Pancreas (tissue), 10 donors: ENCODE measurements at regions not wholly inside any gene's neighbourhood (a gene's known extent, or its start where the extent isn't known, plus 50 kb on each side); places are given as distances from the start of the nearest gene placed in this dataset.

ENCODE experiments used
- ATAC-seq, 4 donors: fragments of 200-7000 bp; cut with Tn5 transposase; one replicate each; pipeline versions ENCODE4 v1.8.0 to v1.9.1; 2020; ENCODE audit warnings: mild to moderate bottlenecking in 4 of 4, moderate library complexity in 4 of 4
- DNase-seq, 6 donors: peaks; one replicate each; pipeline ENCODE4 v3.0.0-alpha.2; 2020
- FAIRE-seq: peaks from 2 replicates; lab custom pipeline; 2012; peaks lifted over from hg19 to GRCh38; lab: Jason Lieb, UNC
- H3K27ac ChIP-seq, 4 donors: fragments of 200-600 bp; sonication (generic); 1 replicate in 3 of 4; 2 replicates in 1 of 4; pipeline versions ENCODE4 v1.5.0 to v1.8.0; 2020
- H3K27me3 ChIP-seq, 4 donors: fragments of 200-600 bp; one replicate each; pipeline ENCODE4 v1.8.0; 2021
- H3K36me3 ChIP-seq, 3 donors: fragments of 200-600 bp; sonication (generic) in 1 of 3; one replicate each; pipeline versions ENCODE4 v1.5.0 to v1.8.0; 2020 to 2021
- H3K4me1 ChIP-seq, 3 donors: fragments of 200-600 bp; one replicate each; pipeline ENCODE4 v1.8.0; 2021
- H3K4me3 ChIP-seq, 4 donors: fragments of 200-600 bp; sonication (generic) in 2 of 4; one replicate each; pipeline versions ENCODE4 v1.5.0 to v1.8.0; 2020 to 2021
- H3K9me3 ChIP-seq, 4 donors: fragments of 200-600 bp; one replicate each; pipeline ENCODE4 v1.8.0; 2021
- WGBS, 2 donors: extraction: QIAGEN DNeasy Blood & Tissue Kit; methylation state at CpG; one replicate each; pipeline ENCODE4 v1.1.7; 2013; 5-methylcytosine and 5-hydroxymethylcytosine counted together
- intact Hi-C, 3 donors: fragments of 100-400 bp; cut with DNase I; formaldehyde crosslinking; loops; one replicate each; pipeline versions ENCODE4 v1.11.1 to v1.14.2; 2022
- TF ChIP-seq, protein P1 (sequence below), 4 donors: fragments of 200-600 bp; sonication (generic) in 3 of 4; IDR thresholded peaks; one replicate each; pipeline versions ENCODE4 v1.5.0 to v1.8.0; 2021; ENCODE audit warnings: antibody characterized with exemption in 4 of 4
- donor health status: healthy with polysubstance abuse.
- donor health status: DM: no; HTN: no; CAD: no; lungs with moderate emphysema.
- donor health status: DM: no; HTN: no; CAD: no.
- donor health status: control.
- donor health status: control.
- donor health status: Bipolar disorder and iron deficiency.
- donor health status: DM: yes; HTN: yes; CAD: no.
- donor health status: DM: no; HTN: no; CAD: no.
- donor health status: DM: no; HTN: no; CAD: no.
- donor health status: DM: yes; HTN: yes; CAD: no.

DNA sequence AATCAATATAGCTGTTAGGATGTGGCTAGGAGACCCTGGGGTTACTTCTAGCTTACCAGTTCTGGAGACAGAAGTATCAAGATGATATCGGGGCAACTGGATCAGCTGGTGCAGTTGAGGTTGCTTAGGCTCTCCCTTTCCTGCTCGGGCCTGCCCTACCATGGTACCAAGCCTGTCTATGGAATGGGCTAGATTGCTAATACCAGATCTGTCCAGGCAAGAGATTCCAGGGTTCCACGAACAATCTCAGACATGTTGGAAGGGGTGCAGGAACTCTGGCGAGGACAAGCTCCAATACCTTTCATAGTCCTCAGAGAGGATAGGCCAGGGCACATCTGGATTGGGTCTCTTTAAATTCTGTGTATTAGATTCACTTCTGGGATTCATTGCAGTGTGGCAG is 53.8 kb downstream of the ADM start:
- no peaks in the 10 kb centered on the region for H3K4me1 ChIP-seq
- FAIRE-seq, result no peak
- no peaks in the 10 kb centered on the region for H3K27me3 ChIP-seq
- ATAC-seq, result no peak
- no peak overlapping the region for H3K27ac ChIP-seq
- intact Hi-C loops, result no loop called here
- no peaks in the 10 kb centered on the region for H3K36me3 ChIP-seq
- DNase-seq, result no peak
- TF ChIP-seq, protein P1, sequence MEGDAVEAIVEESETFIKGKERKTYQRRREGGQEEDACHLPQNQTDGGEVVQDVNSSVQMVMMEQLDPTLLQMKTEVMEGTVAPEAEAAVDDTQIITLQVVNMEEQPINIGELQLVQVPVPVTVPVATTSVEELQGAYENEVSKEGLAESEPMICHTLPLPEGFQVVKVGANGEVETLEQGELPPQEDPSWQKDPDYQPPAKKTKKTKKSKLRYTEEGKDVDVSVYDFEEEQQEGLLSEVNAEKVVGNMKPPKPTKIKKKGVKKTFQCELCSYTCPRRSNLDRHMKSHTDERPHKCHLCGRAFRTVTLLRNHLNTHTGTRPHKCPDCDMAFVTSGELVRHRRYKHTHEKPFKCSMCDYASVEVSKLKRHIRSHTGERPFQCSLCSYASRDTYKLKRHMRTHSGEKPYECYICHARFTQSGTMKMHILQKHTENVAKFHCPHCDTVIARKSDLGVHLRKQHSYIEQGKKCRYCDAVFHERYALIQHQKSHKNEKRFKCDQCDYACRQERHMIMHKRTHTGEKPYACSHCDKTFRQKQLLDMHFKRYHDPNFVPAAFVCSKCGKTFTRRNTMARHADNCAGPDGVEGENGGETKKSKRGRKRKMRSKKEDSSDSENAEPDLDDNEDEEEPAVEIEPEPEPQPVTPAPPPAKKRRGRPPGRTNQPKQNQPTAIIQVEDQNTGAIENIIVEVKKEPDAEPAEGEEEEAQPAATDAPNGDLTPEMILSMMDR (IDR thresholded peaks at IDR 0.05), result no peak
- H3K4me3 ChIP-seq, result no peak overlapping the region
- H3K9me3 ChIP-seq, result no peaks in the 10 kb centered on the region
- WGBS, 2 donors, result 85 to 88% methylated on average over 4 of the region's 4 CpGs

GRCh38 chr11:10359171-10359570 is 54.3 kb downstream of the ADM start:
- H3K27me3 ChIP-seq, result no peaks in the 10 kb centered on the region
- H3K4me1 ChIP-seq, result no peaks in the 10 kb centered on the region
- no peaks in the 10 kb centered on the region for H3K36me3 ChIP-seq
- no peak overlapping the region for H3K27ac ChIP-seq
- FAIRE-seq (no peak), ATAC-seq (no peak), DNase-seq (no peak)
- 72 to 87% methylated on average over 1 of the region's 1 CpG for WGBS, 2 donors
- no peaks in the 10 kb centered on the region for H3K9me3 ChIP-seq
- intact Hi-C loops, result no loop called here
- no peak overlapping the region for H3K4me3 ChIP-seq
- TF ChIP-seq, protein P1 (IDR thresholded peaks at IDR 0.05), result no peak

GRCh38 chr11:10360835-10361234 is 56.0 kb downstream of the ADM start:
- H3K27me3 ChIP-seq, result no peaks in the 10 kb centered on the region
- TF ChIP-seq, protein P1 (IDR thresholded peaks at IDR 0.05), result no peak
- no peaks in the 10 kb centered on the region for H3K9me3 ChIP-seq
- H3K36me3 ChIP-seq, result no peaks in the 10 kb centered on the region
- no peak overlapping the region for H3K4me3 ChIP-seq
- intact Hi-C loops, result no loop called here
- FAIRE-seq (no peak), ATAC-seq (no peak), DNase-seq (no peak)
- no peak overlapping the region for H3K27ac ChIP-seq
- no peaks in the 10 kb centered on the region for H3K4me1 ChIP-seq

- no peaks in the 10 kb centered on the region for H3K27me3 ChIP-seq
- no peak overlapping the region for H3K4me3 ChIP-seq
- H3K27ac ChIP-seq, result no peak overlapping the region
- ATAC-seq (no peak), DNase-seq (no peak), FAIRE-seq (no peak)
- intact Hi-C loops, result no loop called here
- H3K36me3 ChIP-seq, result no peaks in the 10 kb centered on the region
- H3K9me3 ChIP-seq, result no peaks in the 10 kb centered on the region
- H3K4me1 ChIP-seq, result peaks cover 0 to 5% (median 5%) of the 10 kb centered on the region in 3 donors
- TF ChIP-seq, protein P1 (IDR thresholded peaks at IDR 0.05), result no peak
- WGBS, 2 donors, result 56 to 61% methylated on average over 5 of the region's 5 CpGs
Observed at GRCh38 chr11:10365045-10365444, 60.2 kb downstream of the ADM start.

- Histone ChIP-seq H3K4me3 (no peak overlapping the region), H3K4me1 (peaks cover 0 to 5% (median 5%) of the 10 kb centered on the region in 3 donors), H3K27me3 (no peaks in the 10 kb centered on the region), H3K27ac (no peak overlapping the region), H3K9me3 (no peaks in the 10 kb centered on the region), H3K36me3 (no peaks in the 10 kb centered on the region)
- DNase-seq, result peak; percentile 69 to 80 (median 74)
- ATAC-seq, result peak; percentile 86 to 99 (median 98)
- intact Hi-C loops, result no loop called here
- WGBS, 2 donors, result 27 to 36% methylated on average over 8 of the region's 8 CpGs
- no peak for FAIRE-seq
- TF ChIP-seq, protein P1 (IDR thresholded peaks at IDR 0.05), result peak; percentile 74 to 86 (median 80)
Observed at GRCh38 chr11:10366568-10367331, 61.9 kb downstream of the ADM start.
